ENCODE measurements at regions not wholly inside any gene's neighbourhood (a gene's known extent, or its start where the extent isn't known, plus 50 kb on each side); places are given as distances from the start of the nearest gene placed in this dataset.
A peak's percentile ranks its signal among the peaks of the same experiment; 100 is the strongest.
"Not testable (repeated sequence)": the region's sequence is repeated elsewhere in the genome, so short reads cannot be mapped to it uniquely, and the experiment has no call there.

GRCh38 chr10:78096486-78096885, 62.8 kb downstream of the RPS24 start:
- not testable (repeated sequence) for DNase-seq

GRCh38 chr10:78102593-78102992, 68.9 kb downstream of the RPS24 start:
- not testable (repeated sequence) for DNase-seq

- no peak for DNase-seq
Observed at GRCh38 chr10:78109210-78109609, 75.5 kb downstream of the RPS24 start.

GRCh38 chr10:78115135-78115853, 81.6 kb downstream of the RPS24 start:
- no peak for DNase-seq

GRCh38 chr10:78116361-78116760, 82.7 kb downstream of the RPS24 start:
- DNase-seq, result no peak

GRCh38 chr10:78118591-78118990, 84.9 kb downstream of the RPS24 start:
- no peak for DNase-seq

GRCh38 chr10:78121801-78122200, 88.1 kb downstream of the RPS24 start:
- no peak for DNase-seq

- DNase-seq, result no peak
Observed at GRCh38 chr10:78124167-78124566, 90.5 kb downstream of the RPS24 start.

GRCh38 chr10:78129211-78129610, 95.5 kb downstream of the RPS24 start:
- DNase-seq, result no peak

GRCh38 chr10:78130966-78131710, 97.5 kb downstream of the RPS24 start:
- no peak for DNase-seq

GRCh38 chr10:78134773-78135306, 101.2 kb downstream of the RPS24 start:
- DNase-seq, result peak; percentile 3

- DNase-seq, result no peak
Observed at GRCh38 chr10:78137147-78137546, 103.5 kb downstream of the RPS24 start.

- no peak for DNase-seq
Observed at GRCh38 chr10:78139341-78139740, 105.7 kb downstream of the RPS24 start.

- no peak for DNase-seq
Observed at GRCh38 chr10:78140066-78140630, 106.5 kb downstream of the RPS24 start.

GRCh38 chr10:78143576-78143975, 109.9 kb downstream of the RPS24 start:
- DNase-seq, result no peak

- DNase-seq, result no peak
Observed at GRCh38 chr10:78146200-78146599, 112.5 kb downstream of the RPS24 start.

GRCh38 chr10:78147202-78147601, 113.5 kb downstream of the RPS24 start:
- no peak for DNase-seq

GRCh38 chr10:78148216-78148960, 114.7 kb downstream of the RPS24 start:
- no peak for DNase-seq

- no peak for DNase-seq
Observed at GRCh38 chr10:78148961-78149612, 115.4 kb downstream of the RPS24 start.

- DNase-seq, result no peak
Observed at GRCh38 chr10:78150756-78151155, 117.1 kb downstream of the RPS24 start.

GRCh38 chr10:78155722-78156121, 122.1 kb downstream of the RPS24 start:
- no peak for DNase-seq

- DNase-seq, result no peak
Observed at GRCh38 chr10:78160591-78160990, 126.9 kb downstream of the RPS24 start.

GRCh38 chr10:78162853-78163252, 129.2 kb downstream of the RPS24 start:
- DNase-seq, result no peak
